ENCODE measurements at regions not wholly inside any gene's neighbourhood (a gene's known extent, or its start where the extent isn't known, plus 50 kb on each side); places are given as distances from the start of the nearest gene placed in this dataset.

DNA sequence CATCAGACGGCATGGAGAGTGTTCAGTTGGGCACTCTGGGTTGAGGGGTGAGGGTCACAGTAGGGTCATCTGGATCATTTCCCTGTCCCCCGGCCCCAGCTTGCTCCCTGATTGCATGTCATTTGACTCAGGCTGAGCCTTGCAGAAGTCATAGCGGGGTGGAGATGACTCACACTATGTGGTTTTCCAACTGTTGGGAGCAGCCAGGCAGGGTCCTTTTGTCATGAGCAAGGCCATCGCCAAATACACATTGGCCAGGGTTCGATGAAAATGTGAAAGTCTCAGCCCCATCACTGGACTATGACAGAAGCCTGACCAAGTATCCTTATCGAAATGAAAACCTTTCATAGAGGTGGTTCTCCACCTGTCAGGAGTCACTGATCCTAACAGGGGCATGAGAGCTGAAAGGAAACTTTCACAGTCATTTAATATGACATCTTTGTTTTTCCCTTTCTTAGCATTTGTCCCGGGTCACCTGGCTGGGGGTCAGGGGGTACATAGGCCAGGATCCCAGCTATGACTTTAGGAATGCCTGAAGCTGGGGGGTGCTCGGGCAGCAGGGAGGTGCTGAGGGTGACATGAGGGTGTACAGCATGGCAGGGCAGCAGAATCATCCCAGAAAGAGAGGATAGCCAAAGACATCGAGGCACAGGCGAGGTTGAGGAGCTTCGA is 70.2 kb upstream of the CD93 start (continued):
- TF ChIP-seq, protein P1, sequence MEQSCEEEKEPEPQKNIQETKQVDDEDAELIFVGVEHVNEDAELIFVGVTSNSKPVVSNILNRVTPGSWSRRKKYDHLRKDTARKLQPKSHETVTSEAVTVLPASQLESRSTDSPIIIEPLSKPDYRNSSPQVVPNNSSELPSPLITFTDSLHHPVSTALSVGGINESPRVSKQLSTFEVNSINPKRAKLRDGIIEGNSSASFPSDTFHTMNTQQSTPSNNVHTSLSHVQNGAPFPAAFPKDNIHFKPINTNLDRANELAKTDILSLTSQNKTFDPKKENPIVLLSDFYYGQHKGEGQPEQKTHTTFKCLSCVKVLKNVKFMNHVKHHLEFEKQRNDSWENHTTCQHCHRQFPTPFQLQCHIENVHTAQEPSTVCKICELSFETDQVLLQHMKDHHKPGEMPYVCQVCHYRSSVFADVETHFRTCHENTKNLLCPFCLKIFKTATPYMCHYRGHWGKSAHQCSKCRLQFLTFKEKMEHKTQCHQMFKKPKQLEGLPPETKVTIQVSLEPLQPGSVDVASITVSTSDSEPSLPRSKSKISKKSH (CRISPR knock-in tag; IDR thresholded peaks at IDR 0.05): no peak
- TF ChIP-seq HDAC2 (IDR thresholded peaks at IDR 0.05): no peak
- TF ChIP-seq, protein P2, sequence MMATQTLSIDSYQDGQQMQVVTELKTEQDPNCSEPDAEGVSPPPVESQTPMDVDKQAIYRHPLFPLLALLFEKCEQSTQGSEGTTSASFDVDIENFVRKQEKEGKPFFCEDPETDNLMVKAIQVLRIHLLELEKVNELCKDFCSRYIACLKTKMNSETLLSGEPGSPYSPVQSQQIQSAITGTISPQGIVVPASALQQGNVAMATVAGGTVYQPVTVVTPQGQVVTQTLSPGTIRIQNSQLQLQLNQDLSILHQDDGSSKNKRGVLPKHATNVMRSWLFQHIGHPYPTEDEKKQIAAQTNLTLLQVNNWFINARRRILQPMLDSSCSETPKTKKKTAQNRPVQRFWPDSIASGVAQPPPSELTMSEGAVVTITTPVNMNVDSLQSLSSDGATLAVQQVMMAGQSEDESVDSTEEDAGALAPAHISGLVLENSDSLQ (IDR thresholded peaks at IDR 0.05): peak; percentile 44; the same call in 1 of the 2 replicates
- TF ChIP-seq, protein P3, sequence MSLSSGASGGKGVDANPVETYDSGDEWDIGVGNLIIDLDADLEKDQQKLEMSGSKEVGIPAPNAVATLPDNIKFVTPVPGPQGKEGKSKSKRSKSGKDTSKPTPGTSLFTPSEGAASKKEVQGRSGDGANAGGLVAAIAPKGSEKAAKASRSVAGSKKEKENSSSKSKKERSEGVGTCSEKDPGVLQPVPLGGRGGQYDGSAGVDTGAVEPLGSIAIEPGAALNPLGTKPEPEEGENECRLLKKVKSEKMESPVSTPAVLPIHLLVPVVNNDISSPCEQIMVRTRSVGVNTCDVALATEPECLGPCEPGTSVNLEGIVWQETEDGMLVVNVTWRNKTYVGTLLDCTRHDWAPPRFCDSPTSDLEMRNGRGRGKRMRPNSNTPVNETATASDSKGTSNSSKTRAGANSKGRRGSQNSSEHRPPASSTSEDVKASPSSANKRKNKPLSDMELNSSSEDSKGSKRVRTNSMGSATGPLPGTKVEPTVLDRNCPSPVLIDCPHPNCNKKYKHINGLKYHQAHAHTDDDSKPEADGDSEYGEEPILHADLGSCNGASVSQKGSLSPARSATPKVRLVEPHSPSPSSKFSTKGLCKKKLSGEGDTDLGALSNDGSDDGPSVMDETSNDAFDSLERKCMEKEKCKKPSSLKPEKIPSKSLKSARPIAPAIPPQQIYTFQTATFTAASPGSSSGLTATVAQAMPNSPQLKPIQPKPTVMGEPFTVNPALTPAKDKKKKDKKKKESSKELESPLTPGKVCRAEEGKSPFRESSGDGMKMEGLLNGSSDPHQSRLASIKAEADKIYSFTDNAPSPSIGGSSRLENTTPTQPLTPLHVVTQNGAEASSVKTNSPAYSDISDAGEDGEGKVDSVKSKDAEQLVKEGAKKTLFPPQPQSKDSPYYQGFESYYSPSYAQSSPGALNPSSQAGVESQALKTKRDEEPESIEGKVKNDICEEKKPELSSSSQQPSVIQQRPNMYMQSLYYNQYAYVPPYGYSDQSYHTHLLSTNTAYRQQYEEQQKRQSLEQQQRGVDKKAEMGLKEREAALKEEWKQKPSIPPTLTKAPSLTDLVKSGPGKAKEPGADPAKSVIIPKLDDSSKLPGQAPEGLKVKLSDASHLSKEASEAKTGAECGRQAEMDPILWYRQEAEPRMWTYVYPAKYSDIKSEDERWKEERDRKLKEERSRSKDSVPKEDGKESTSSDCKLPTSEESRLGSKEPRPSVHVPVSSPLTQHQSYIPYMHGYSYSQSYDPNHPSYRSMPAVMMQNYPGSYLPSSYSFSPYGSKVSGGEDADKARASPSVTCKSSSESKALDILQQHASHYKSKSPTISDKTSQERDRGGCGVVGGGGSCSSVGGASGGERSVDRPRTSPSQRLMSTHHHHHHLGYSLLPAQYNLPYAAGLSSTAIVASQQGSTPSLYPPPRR (CRISPR knock-in tag; IDR thresholded peaks at IDR 0.05; ENCODE audit: borderline replicate concordance): no peak
- 0 out of 2 replicates have a peak, but pooled peaks have one; percentile 79 for TF ChIP-seq ZNF133 (CRISPR knock-in tag; IDR thresholded peaks at IDR 0.05)
- TF ChIP-seq MAFK (IDR thresholded peaks at IDR 0.05; ENCODE audit: low read length): no peak
- TF ChIP-seq ZNF324 (CRISPR knock-in tag; IDR thresholded peaks at IDR 0.05): no peak
- TF ChIP-seq HNRNPLL (IDR thresholded peaks at IDR 0.05; ENCODE audit: low read depth, low read length, poor library complexity, severe bottlenecking): no peak
- TF ChIP-seq ZNF77 (CRISPR knock-in tag; IDR thresholded peaks at IDR 0.05): no peak
- no peak for TF ChIP-seq MCM3 (IDR thresholded peaks at IDR 0.05)
- no peak for TF ChIP-seq POLR2B (IDR thresholded peaks at IDR 0.05; ENCODE audit: low read depth, partially characterized antibody)
- no peak for TF ChIP-seq ZBTB1 (CRISPR knock-in tag; IDR thresholded peaks at IDR 0.05; ENCODE audit: borderline replicate concordance, low read depth)
- TF ChIP-seq, protein P4, sequence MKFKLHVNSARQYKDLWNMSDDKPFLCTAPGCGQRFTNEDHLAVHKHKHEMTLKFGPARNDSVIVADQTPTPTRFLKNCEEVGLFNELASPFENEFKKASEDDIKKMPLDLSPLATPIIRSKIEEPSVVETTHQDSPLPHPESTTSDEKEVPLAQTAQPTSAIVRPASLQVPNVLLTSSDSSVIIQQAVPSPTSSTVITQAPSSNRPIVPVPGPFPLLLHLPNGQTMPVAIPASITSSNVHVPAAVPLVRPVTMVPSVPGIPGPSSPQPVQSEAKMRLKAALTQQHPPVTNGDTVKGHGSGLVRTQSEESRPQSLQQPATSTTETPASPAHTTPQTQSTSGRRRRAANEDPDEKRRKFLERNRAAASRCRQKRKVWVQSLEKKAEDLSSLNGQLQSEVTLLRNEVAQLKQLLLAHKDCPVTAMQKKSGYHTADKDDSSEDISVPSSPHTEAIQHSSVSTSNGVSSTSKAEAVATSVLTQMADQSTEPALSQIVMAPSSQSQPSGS (CRISPR knock-in tag; IDR thresholded peaks at IDR 0.05): no peak
- TF ChIP-seq CBFB (CRISPR knock-in tag; IDR thresholded peaks at IDR 0.05): no peak
- TF ChIP-seq, protein P5, sequence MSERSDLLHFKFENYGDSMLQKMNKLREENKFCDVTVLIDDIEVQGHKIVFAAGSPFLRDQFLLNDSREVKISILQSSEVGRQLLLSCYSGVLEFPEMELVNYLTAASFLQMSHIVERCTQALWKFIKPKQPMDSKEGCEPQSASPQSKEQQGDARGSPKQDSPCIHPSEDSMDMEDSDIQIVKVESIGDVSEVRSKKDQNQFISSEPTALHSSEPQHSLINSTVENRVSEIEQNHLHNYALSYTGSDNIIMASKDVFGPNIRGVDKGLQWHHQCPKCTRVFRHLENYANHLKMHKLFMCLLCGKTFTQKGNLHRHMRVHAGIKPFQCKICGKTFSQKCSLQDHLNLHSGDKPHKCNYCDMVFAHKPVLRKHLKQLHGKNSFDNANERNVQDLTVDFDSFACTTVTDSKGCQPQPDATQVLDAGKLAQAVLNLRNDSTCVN (CRISPR knock-in tag; IDR thresholded peaks at IDR 0.05): no peak
- TF ChIP-seq RAD51 (IDR thresholded peaks at IDR 0.05; ENCODE audit: borderline replicate concordance, low read depth): no peak
- no peak; the same call in 1 of the 2 replicates for TF ChIP-seq ELF1 (tag; IDR thresholded peaks at IDR 0.05)
- TF ChIP-seq MAFG (tag; conservative IDR thresholded peaks at IDR 0.05): no peak
- TF ChIP-seq MCM7 (IDR thresholded peaks at IDR 0.05): no peak
- no peak for TF ChIP-seq MCM5 (IDR thresholded peaks at IDR 0.05; ENCODE audit: low read depth)
